Trophoblast cell (in vitro differentiated cells and primary cell): ENCODE measurements at regions not wholly inside any gene's neighbourhood (a gene's known extent, or its start where the extent isn't known, plus 50 kb on each side); places are given as distances from the start of the nearest gene placed in this dataset.

Experiments
- DNase-seq, 2 donors: peaks; one replicate each; pipeline ENCODE4 v3.0.0-alpha.2; 2016
- H2AFZ ChIP-seq: 2 replicates; pipeline ENCODE4 v1.6.1; 2013; ENCODE audit warnings: low read length, moderate library complexity, mild to moderate bottlenecking; ENCODE audit not compliant: insufficient read depth, poor library complexity
- H2AK5ac ChIP-seq: 2 replicates; pipeline ENCODE4 v1.6.1; 2013; ENCODE audit warnings: mild to moderate bottlenecking, low read length
- H2BK120ac ChIP-seq: 2 replicates; pipeline ENCODE4 v1.6.1; 2013; ENCODE audit warnings: low read length, mild to moderate bottlenecking, moderate library complexity; ENCODE audit not compliant: insufficient read depth, poor library complexity
- H2BK12ac ChIP-seq: 2 replicates; pipeline ENCODE4 v1.6.1; 2013; ENCODE audit warnings: mild to moderate bottlenecking, low read length, moderate library complexity
- H2BK5ac ChIP-seq: 2 replicates; pipeline ENCODE4 v1.6.1; 2013; ENCODE audit warnings: low read length, low read depth, moderate library complexity, mild to moderate bottlenecking; ENCODE audit not compliant: poor library complexity
- H3K14ac ChIP-seq: 2 replicates; pipeline ENCODE4 v1.6.1; 2013; ENCODE audit warnings: mild to moderate bottlenecking, low read length
- H3K18ac ChIP-seq: 2 replicates; pipeline ENCODE4 v1.6.1; 2013; ENCODE audit warnings: mild to moderate bottlenecking, low read length
- H3K23ac ChIP-seq: 2 replicates; pipeline ENCODE4 v1.6.1; 2013; ENCODE audit warnings: low read length
- H3K27ac ChIP-seq: 2 replicates; pipeline ENCODE4 v1.5.1; 2013; ENCODE audit warnings: low read depth, mild to moderate bottlenecking, inconsistent platforms, low read length, moderate library complexity
- H3K27me3 ChIP-seq: 2 replicates; pipeline ENCODE4 v1.6.1; 2013; ENCODE audit warnings: inconsistent platforms, mild to moderate bottlenecking, low read length, moderate library complexity; ENCODE audit not compliant: insufficient read depth
- H3K36me3 ChIP-seq, 2 experiments: 1 replicate in 1 of 2; 2 replicates in 1 of 2; pipeline ENCODE4 v1.6.1; 2013; ENCODE audit warnings: low read length in 2 of 2, mild to moderate bottlenecking in 2 of 2, moderate library complexity in 1 of 2; ENCODE audit not compliant: insufficient read depth in 2 of 2, control insufficient read depth in 1 of 2
- H3K4ac ChIP-seq: 2 replicates; pipeline ENCODE4 v1.6.1; 2013; ENCODE audit warnings: low read depth, mild to moderate bottlenecking, low read length, moderate library complexity
- H3K4me1 ChIP-seq, 2 experiments: 1 replicate in 1 of 2; 2 replicates in 1 of 2; pipeline ENCODE4 v1.6.1; 2013; ENCODE audit warnings: low read length in 2 of 2, mild to moderate bottlenecking in 2 of 2, moderate library complexity in 1 of 2; ENCODE audit not compliant: insufficient read depth in 2 of 2, control insufficient read depth in 1 of 2
- H3K4me2 ChIP-seq: 2 replicates; pipeline ENCODE4 v1.6.1; 2013; ENCODE audit warnings: inconsistent platforms, mild to moderate bottlenecking, low read length, moderate library complexity
- H3K4me3 ChIP-seq: 2 replicates; pipeline ENCODE4 v1.5.1; 2013; ENCODE audit warnings: mild to moderate bottlenecking, low read depth, low read length, inconsistent platforms
- H3K79me1 ChIP-seq: one replicate; pipeline ENCODE4 v1.6.1; 2013; ENCODE audit warnings: low read length
- H3K79me2 ChIP-seq: 2 replicates; pipeline ENCODE4 v1.6.1; 2013; ENCODE audit warnings: low read length, mild to moderate bottlenecking; ENCODE audit not compliant: control insufficient read depth, insufficient read depth, poor library complexity
- H3K9ac ChIP-seq: 2 replicates; pipeline ENCODE4 v1.6.1; 2013; ENCODE audit warnings: mild to moderate bottlenecking, low read length
- H3K9me3 ChIP-seq: 2 replicates; pipeline ENCODE4 v1.6.1; 2013; ENCODE audit warnings: low read depth, mild to moderate bottlenecking, control low read depth, inconsistent platforms, low read length; ENCODE audit not compliant: insufficient read depth
- H4K12ac ChIP-seq: 2 replicates; pipeline ENCODE4 v1.6.1; 2013; ENCODE audit warnings: low read depth, mild to moderate bottlenecking, low read length, moderate library complexity
- H4K8ac ChIP-seq: 2 replicates; pipeline ENCODE4 v1.6.1; 2013; ENCODE audit warnings: low read depth, mild to moderate bottlenecking, low read length, moderate library complexity
- H4K91ac ChIP-seq: one replicate; pipeline ENCODE4 v1.6.1; 2013; ENCODE audit warnings: low read depth, mild to moderate bottlenecking, low read length, moderate library complexity
- WGBS: extraction: QIAGEN DNeasy Blood & Tissue Kit; methylation state at CpG from one replicate; pipeline ENCODE4 v1.1.7; 2013; ENCODE audit warnings: missing lambda C conversion rate; ENCODE audit not compliant: insufficient read length, insufficient coverage; ENCODE audit errors: extremely low coverage; 5-methylcytosine and 5-hydroxymethylcytosine counted together

DNA sequence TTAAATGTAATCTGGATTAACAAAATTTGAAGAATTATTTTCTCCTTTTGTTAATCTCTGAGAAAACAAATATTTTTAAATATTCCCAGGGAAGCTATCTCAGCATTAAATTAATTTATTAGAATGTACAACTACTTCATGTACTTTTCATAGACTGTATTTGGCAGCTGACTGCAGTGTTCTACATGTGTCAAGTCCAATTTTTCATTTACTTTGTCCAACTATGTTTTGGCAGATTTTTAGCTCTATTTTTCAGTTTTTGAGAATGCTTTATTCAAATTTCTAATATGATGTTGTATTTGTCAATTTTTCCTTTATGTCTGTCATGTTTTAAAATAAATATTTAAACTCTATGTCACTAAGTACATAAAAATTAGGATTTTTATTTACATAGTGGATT, 925.1 kb downstream of the OTOL1 start:
- Histone ChIP-seq H3K27me3 (no peaks in the 10 kb centered on the region), H2BK5ac (no peak overlapping the region), H2AFZ (no peak overlapping the region), H2BK12ac (no peak overlapping the region), H3K4me3 (no peak overlapping the region), H3K27ac (no peak overlapping the region), H4K12ac (no peak overlapping the region), H3K23ac (no peak overlapping the region), H3K9ac (no peak overlapping the region), H3K4me2 (no peak overlapping the region), H2AK5ac (no peak overlapping the region), H4K8ac (no peak overlapping the region), H3K79me1 (no peaks in the 10 kb centered on the region), H3K18ac (no peak overlapping the region), H2BK120ac (no peak overlapping the region), H3K79me2 (no peaks in the 10 kb centered on the region), H3K36me3 (no peaks in the 10 kb centered on the region), H3K4ac (no peak overlapping the region), H4K91ac (no peak overlapping the region), H3K4me1 (no peaks in the 10 kb centered on the region), H3K14ac (no peak overlapping the region), H3K9me3 (no peaks in the 10 kb centered on the region)
- DNase-seq: no peak

DNA sequence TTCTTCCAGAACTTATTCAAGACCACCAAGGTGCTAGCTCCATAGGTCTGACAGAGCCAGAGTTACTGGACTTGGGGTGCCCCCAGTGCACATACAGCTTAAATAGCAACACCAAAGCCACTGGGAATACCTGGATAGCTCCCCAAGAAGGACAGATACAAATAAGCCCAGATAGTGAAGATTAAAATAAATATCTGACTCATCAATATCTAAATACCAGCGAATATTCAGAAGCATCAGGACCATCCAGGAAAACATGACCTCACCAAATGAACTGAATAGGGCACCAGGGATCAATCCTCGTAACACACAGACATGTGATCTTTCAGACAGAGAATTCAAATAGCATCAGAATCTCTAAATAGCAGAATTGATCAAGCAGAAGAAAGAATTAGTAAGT, 931.6 kb downstream of the OTOL1 start:
- Histone ChIP-seq H3K27me3 (no peaks in the 10 kb centered on the region), H3K4me3 (no peak overlapping the region), H3K23ac (no peak overlapping the region), H2BK5ac (no peak overlapping the region), H3K9ac (no peak overlapping the region), H4K8ac (no peak overlapping the region), H3K27ac (no peak overlapping the region), H3K4me1 (no peaks in the 10 kb centered on the region), H3K79me2 (no peaks in the 10 kb centered on the region), H3K36me3 (no peaks in the 10 kb centered on the region), H2BK120ac (no peak overlapping the region), H4K91ac (no peak overlapping the region), H3K4ac (no peak overlapping the region), H2AFZ (no peak overlapping the region), H3K14ac (no peak overlapping the region), H3K18ac (no peak overlapping the region), H3K9me3 (no peaks in the 10 kb centered on the region), H3K79me1 (no peaks in the 10 kb centered on the region), H4K12ac (no peak overlapping the region), H2AK5ac (no peak overlapping the region), H2BK12ac (no peak overlapping the region), H3K4me2 (no peak overlapping the region)
- DNase-seq: no peak
- no CpG with 5 or more reads among the region's 2 CpGs for WGBS

GRCh38 chr3:162435750-162436149, 939.1 kb downstream of the OTOL1 start:
- H3K27me3 ChIP-seq: no peaks in the 10 kb centered on the region
- H3K4ac ChIP-seq: no peak overlapping the region
- H3K36me3 ChIP-seq: no peaks in the 10 kb centered on the region
- H2AFZ ChIP-seq: no peak overlapping the region
- no peak overlapping the region for H3K18ac ChIP-seq
- H3K79me1 ChIP-seq: no peaks in the 10 kb centered on the region
- H2AK5ac ChIP-seq: no peak overlapping the region
- no peak overlapping the region for H3K4me2 ChIP-seq
- H3K4me1 ChIP-seq: no peaks in the 10 kb centered on the region
- H2BK5ac ChIP-seq: no peak overlapping the region
- no peak for DNase-seq
- no peaks in the 10 kb centered on the region for H3K9me3 ChIP-seq
- no peak overlapping the region for H3K23ac ChIP-seq
- no peak overlapping the region for H3K14ac ChIP-seq
- no peak overlapping the region for H4K8ac ChIP-seq
- H2BK12ac ChIP-seq: no peak overlapping the region
- no peak overlapping the region for H3K27ac ChIP-seq
- H2BK120ac ChIP-seq: no peak overlapping the region
- H4K12ac ChIP-seq: no peak overlapping the region
- no peak overlapping the region for H3K9ac ChIP-seq
- no CpG with 5 or more reads among the region's 1 CpG for WGBS
- H3K79me2 ChIP-seq: no peaks in the 10 kb centered on the region
- no peak overlapping the region for H3K4me3 ChIP-seq
- no peak overlapping the region for H4K91ac ChIP-seq

DNA sequence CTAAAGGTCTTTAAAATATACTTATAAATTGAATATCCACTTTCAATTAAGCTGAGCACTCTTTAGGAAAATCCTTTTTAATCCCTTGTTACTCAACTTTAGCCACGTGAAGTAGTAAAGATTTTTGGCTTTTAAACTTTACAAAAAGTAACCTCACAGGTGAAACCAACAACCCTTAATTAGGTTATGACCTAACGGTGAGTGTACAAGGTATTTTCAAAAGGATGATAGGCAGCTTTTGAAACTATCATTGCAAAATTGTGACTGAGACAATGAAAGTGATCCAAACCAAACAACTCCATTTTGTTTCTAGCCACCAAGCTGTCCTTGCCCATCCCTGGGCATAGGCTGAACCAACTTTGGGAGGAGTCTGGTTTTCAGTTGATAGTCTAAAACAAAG, 940.2 kb downstream of the OTOL1 start:
- H2BK5ac ChIP-seq: no peak overlapping the region
- no peaks in the 10 kb centered on the region for H3K27me3 ChIP-seq
- no peak overlapping the region for H2BK120ac ChIP-seq
- H2AFZ ChIP-seq: no peak overlapping the region
- no peak overlapping the region for H3K23ac ChIP-seq
- no peaks in the 10 kb centered on the region for H3K79me2 ChIP-seq
- H3K4me3 ChIP-seq: no peak overlapping the region
- no peak overlapping the region for H2AK5ac ChIP-seq
- no peak overlapping the region for H4K12ac ChIP-seq
- no peaks in the 10 kb centered on the region for H3K79me1 ChIP-seq
- DNase-seq: no peak
- H3K9me3 ChIP-seq: no peaks in the 10 kb centered on the region
- H3K4me2 ChIP-seq: no peak overlapping the region
- no peaks in the 10 kb centered on the region for H3K36me3 ChIP-seq
- no peak overlapping the region for H4K8ac ChIP-seq
- H4K91ac ChIP-seq: no peak overlapping the region
- no peak overlapping the region for H3K4ac ChIP-seq
- H2BK12ac ChIP-seq: no peak overlapping the region
- no peak overlapping the region for H3K14ac ChIP-seq
- no peak overlapping the region for H3K27ac ChIP-seq
- no peaks in the 10 kb centered on the region for H3K4me1 ChIP-seq
- no peak overlapping the region for H3K9ac ChIP-seq
- no CpG with 5 or more reads among the region's 2 CpGs for WGBS
- H3K18ac ChIP-seq: no peak overlapping the region

- no peak overlapping the region for H4K12ac ChIP-seq
- no CpG with 5 or more reads among the region's 3 CpGs for WGBS
- H3K4me3 ChIP-seq: no peak overlapping the region
- no peak overlapping the region for H3K23ac ChIP-seq
- no peak overlapping the region for H3K4me2 ChIP-seq
- H3K27ac ChIP-seq: no peak overlapping the region
- H3K79me2 ChIP-seq: no peaks in the 10 kb centered on the region
- no peak overlapping the region for H3K18ac ChIP-seq
- no peaks in the 10 kb centered on the region for H3K4me1 ChIP-seq
- H2BK5ac ChIP-seq: no peak overlapping the region
- H2BK12ac ChIP-seq: no peak overlapping the region
- H2AK5ac ChIP-seq: no peak overlapping the region
- H2AFZ ChIP-seq: no peak overlapping the region
- no peaks in the 10 kb centered on the region for H3K36me3 ChIP-seq
- no peak overlapping the region for H4K8ac ChIP-seq
- H3K9ac ChIP-seq: no peak overlapping the region
- no peaks in the 10 kb centered on the region for H3K79me1 ChIP-seq
- no peaks in the 10 kb centered on the region for H3K9me3 ChIP-seq
- no peak overlapping the region for H3K14ac ChIP-seq
- no peak overlapping the region for H2BK120ac ChIP-seq
- no peak overlapping the region for H4K91ac ChIP-seq
- no peak overlapping the region for H3K4ac ChIP-seq
- no peaks in the 10 kb centered on the region for H3K27me3 ChIP-seq
- no peak for DNase-seq
These were observed 940.9 kb downstream of the OTOL1 start for GRCh38 chr3:162437480-162437879.
